T-helper 17 cell (primary cell): ENCODE measurements at regions not wholly inside any gene's neighbourhood (a gene's known extent, or its start where the extent isn't known, plus 50 kb on each side); places are given as distances from the start of the nearest gene placed in this dataset.
"Not testable (repeated sequence)": the region's sequence is repeated elsewhere in the genome, so short reads cannot be mapped to it uniquely, and the experiment has no call there.

Experiments used
- ATAC-seq: fragments of 150-1000 bp; cut with Tn5 transposase; 2 replicates; pipeline ENCODE4 v1.10.0; 2021; ENCODE audit warnings: mild to moderate bottlenecking, moderate library complexity
- DNase-seq, 3 donors: peaks; one replicate each; pipeline versions ENCODE4 v3.0.0 to v3.0.0-alpha.2; 2020 to 2021
- H3K9me3 ChIP-seq: one replicate; pipeline ENCODE4 v1.7.0; 2013; ENCODE audit warnings: low read length, mild to moderate bottlenecking; ENCODE audit not compliant: control insufficient read depth, poor library complexity, severe bottlenecking
- H3K27ac Mint-ChIP-seq: one replicate; pipeline ENCODE4 v1.8.0; 2022; ENCODE audit warnings: mild to moderate bottlenecking, moderate library complexity, mixed read lengths
- H3K27me3 Mint-ChIP-seq: one replicate; pipeline ENCODE4 v1.8.0; 2022; ENCODE audit warnings: mixed read lengths
- H3K36me3 Mint-ChIP-seq: one replicate; pipeline ENCODE4 v1.8.0; 2022; ENCODE audit warnings: low read depth, mixed read lengths
- H3K4me1 Mint-ChIP-seq: one replicate; pipeline ENCODE4 v1.8.0; 2022; ENCODE audit warnings: mild to moderate bottlenecking, mixed read lengths
- H3K4me3 Mint-ChIP-seq: one replicate; pipeline ENCODE4 v1.8.0; 2022; ENCODE audit warnings: mild to moderate bottlenecking, moderate library complexity, mixed read lengths

- ATAC-seq = no peak
- no peak for DNase-seq
- Mint-ChIP-seq H3K4me3 (no peak overlapping the region), H3K27ac (no peak overlapping the region), H3K36me3 (no peaks in the 10 kb centered on the region), H3K27me3 (peaks cover 29% of the 10 kb centered on the region), H3K4me1 (no peaks in the 10 kb centered on the region)
- H3K9me3 ChIP-seq = no peaks in the 10 kb centered on the region
Measured at GRCh38 chr10:84695902-84696301, 367.5 kb downstream of the CCSER2 start.

- Mint-ChIP-seq H3K4me1 (no peaks in the 10 kb centered on the region), H3K36me3 (no peaks in the 10 kb centered on the region)
Measured at GRCh38 chr10:84696610-84697009, 368.2 kb downstream of the CCSER2 start.

GRCh38 chr10:84698989-84699388, 370.6 kb downstream of the CCSER2 start:
- Mint-ChIP-seq H3K36me3 (no peaks in the 10 kb centered on the region), H3K27me3 (peaks cover 39% of the 10 kb centered on the region), H3K4me3 (no peak overlapping the region), H3K27ac (no peak overlapping the region), H3K4me1 (no peaks in the 10 kb centered on the region)
- no peak for ATAC-seq
- DNase-seq = no peak
- no peaks in the 10 kb centered on the region for H3K9me3 ChIP-seq

More at GRCh38 chr10:84696610-84697009, 368.2 kb downstream of the CCSER2 start:
- no peak overlapping the region for H3K4me3 Mint-ChIP-seq
- no peak for ATAC-seq
- H3K27me3 Mint-ChIP-seq = peaks cover 36% of the 10 kb centered on the region
- no peak overlapping the region for H3K27ac Mint-ChIP-seq
- no peaks in the 10 kb centered on the region for H3K9me3 ChIP-seq
- no peak for DNase-seq

- ATAC-seq (no peak), DNase-seq (no peak)
- Mint-ChIP-seq H3K4me3 (no peak overlapping the region), H3K27ac (no peak overlapping the region), H3K4me1 (no peaks in the 10 kb centered on the region), H3K27me3 (peaks cover 44% of the 10 kb centered on the region), H3K36me3 (no peaks in the 10 kb centered on the region)
- no peaks in the 10 kb centered on the region for H3K9me3 ChIP-seq
Measured at GRCh38 chr10:84700668-84701369, 372.4 kb downstream of the CCSER2 start.

GRCh38 chr10:84701370-84701720, 373.0 kb downstream of the CCSER2 start:
- no peak overlapping the region for H3K27ac Mint-ChIP-seq
- DNase-seq (no peak), ATAC-seq (no peak)
- H3K36me3 Mint-ChIP-seq = no peaks in the 10 kb centered on the region
- peaks cover 44% of the 10 kb centered on the region for H3K27me3 Mint-ChIP-seq
- no peaks in the 10 kb centered on the region for H3K4me1 Mint-ChIP-seq
- H3K9me3 ChIP-seq = no peaks in the 10 kb centered on the region
- no peak overlapping the region for H3K4me3 Mint-ChIP-seq

- ATAC-seq (no peak), DNase-seq (no peak)
- Mint-ChIP-seq H3K27me3 (peaks cover 27% of the 10 kb centered on the region), H3K27ac (no peak overlapping the region), H3K4me3 (no peak overlapping the region), H3K4me1 (no peaks in the 10 kb centered on the region), H3K36me3 (no peaks in the 10 kb centered on the region)
- no peaks in the 10 kb centered on the region for H3K9me3 ChIP-seq
Measured at GRCh38 chr10:84704101-84704500, 375.7 kb downstream of the CCSER2 start.

- DNase-seq = no peak
- no peaks in the 10 kb centered on the region for H3K36me3 Mint-ChIP-seq
- no peaks in the 10 kb centered on the region for H3K9me3 ChIP-seq
- H3K4me3 Mint-ChIP-seq = no peak overlapping the region
- no peaks in the 10 kb centered on the region for H3K4me1 Mint-ChIP-seq
- no peak overlapping the region for H3K27ac Mint-ChIP-seq
- H3K27me3 Mint-ChIP-seq = peaks cover 10% of the 10 kb centered on the region
- ATAC-seq = no peak
Measured at GRCh38 chr10:84706431-84706830, 378.0 kb downstream of the CCSER2 start.

- H3K9me3 ChIP-seq = no peaks in the 10 kb centered on the region
- ATAC-seq (no peak), DNase-seq (no peak)
- Mint-ChIP-seq H3K27me3 (peaks cover 5% of the 10 kb centered on the region), H3K4me1 (no peaks in the 10 kb centered on the region), H3K27ac (no peak overlapping the region), H3K4me3 (no peak overlapping the region), H3K36me3 (no peaks in the 10 kb centered on the region)
Measured at GRCh38 chr10:84706875-84707274, 378.5 kb downstream of the CCSER2 start.

GRCh38 chr10:84715911-84716310, 387.5 kb downstream of the CCSER2 start:
- H3K4me3 Mint-ChIP-seq = no peak overlapping the region
- H3K9me3 ChIP-seq = no peaks in the 10 kb centered on the region
- no peaks in the 10 kb centered on the region for H3K4me1 Mint-ChIP-seq
- no peaks in the 10 kb centered on the region for H3K36me3 Mint-ChIP-seq
- H3K27ac Mint-ChIP-seq = no peak overlapping the region
- H3K27me3 Mint-ChIP-seq = peaks cover 26% of the 10 kb centered on the region
- ATAC-seq (no peak), DNase-seq (no peak)

GRCh38 chr10:84718877-84719616, 390.7 kb downstream of the CCSER2 start:
- DNase-seq (no peak), ATAC-seq (no peak)
- Mint-ChIP-seq H3K27ac (no peak overlapping the region), H3K27me3 (peaks cover 32% of the 10 kb centered on the region), H3K4me3 (no peak overlapping the region), H3K36me3 (no peaks in the 10 kb centered on the region), H3K4me1 (no peaks in the 10 kb centered on the region)
- no peaks in the 10 kb centered on the region for H3K9me3 ChIP-seq

- H3K27me3 Mint-ChIP-seq = peaks cover 32% of the 10 kb centered on the region
Measured at GRCh38 chr10:84719687-84720086, 391.3 kb downstream of the CCSER2 start.

GRCh38 chr10:84727398-84727797, 399.0 kb downstream of the CCSER2 start:
- Mint-ChIP-seq H3K36me3 (no peaks in the 10 kb centered on the region), H3K27ac (no peak overlapping the region), H3K27me3 (peaks cover 6% of the 10 kb centered on the region), H3K4me1 (no peaks in the 10 kb centered on the region), H3K4me3 (no peak overlapping the region)
- no peak for DNase-seq
- H3K9me3 ChIP-seq = no peaks in the 10 kb centered on the region
- no peak for ATAC-seq

More at GRCh38 chr10:84719687-84720086, 391.3 kb downstream of the CCSER2 start:
- no peaks in the 10 kb centered on the region for H3K9me3 ChIP-seq
- no peaks in the 10 kb centered on the region for H3K36me3 Mint-ChIP-seq
- DNase-seq (no peak), ATAC-seq (no peak)
- no peaks in the 10 kb centered on the region for H3K4me1 Mint-ChIP-seq
- H3K4me3 Mint-ChIP-seq = no peak overlapping the region
- no peak overlapping the region for H3K27ac Mint-ChIP-seq

- H3K4me1 Mint-ChIP-seq, ATAC-seq, DNase-seq, H3K36me3 Mint-ChIP-seq, H3K27me3 Mint-ChIP-seq, H3K9me3 ChIP-seq, H3K4me3 Mint-ChIP-seq, H3K27ac Mint-ChIP-seq: not testable (repeated sequence)
Measured at GRCh38 chr10:84739126-84739525, 410.7 kb downstream of the CCSER2 start.

GRCh38 chr10:84739641-84740040, 411.3 kb downstream of the CCSER2 start:
- no peaks in the 10 kb centered on the region for H3K9me3 ChIP-seq
- ATAC-seq = no peak
- no peak overlapping the region for H3K27ac Mint-ChIP-seq
- no peaks in the 10 kb centered on the region for H3K36me3 Mint-ChIP-seq
- no peaks in the 10 kb centered on the region for H3K27me3 Mint-ChIP-seq
- H3K4me1 Mint-ChIP-seq = no peaks in the 10 kb centered on the region
- no peak for DNase-seq
- no peak overlapping the region for H3K4me3 Mint-ChIP-seq
